A549 (cell line): ENCODE measurements at regions not wholly inside any gene's neighbourhood (a gene's known extent, or its start where the extent isn't known, plus 50 kb on each side); places are given as distances from the start of the nearest gene placed in this dataset.

Source experiments
- ATAC-seq, 2 experiments: fragments of 200-7000 bp in 1 of 2; fragments of >200 bp in 1 of 2; cut with Nextera tagmentation in 1 of 2; cut with Tn5 transposase in 1 of 2; 3 replicates each; pipeline versions ENCODE4 v1.8.0 to v1.9.1; 2018 to 2020; ENCODE audit warnings: mild to moderate bottlenecking in 1 of 2, moderate library complexity in 1 of 2
- CTCF ChIA-PET: fragments of 300-600 bp; sonication (Branson Sonifier 250); formaldehyde crosslinking; extraction: SDS; loops from one replicate; lab custom pipeline; 2021; ENCODE audit warnings: antibody characterized with exemption, inconsistent platforms; lab: Yijun Ruan, JAX
- POLR2A ChIA-PET: fragments of 350-600 bp; formaldehyde crosslinking; extraction: SDS; loops from one replicate; lab custom pipeline; 2021; ENCODE audit warnings: antibody characterized with exemption, inconsistent platforms; lab: Yijun Ruan, JAX
- DNase-seq, 2 experiments: peaks; one replicate each; pipeline versions ENCODE4 v3.0.0 to v3.0.0-alpha.2; 2011 to 2016; ENCODE audit warnings: low read depth in 1 of 2, low spot score in 1 of 2
- FAIRE-seq: peaks from 2 replicates; lab custom pipeline; 2011; peaks lifted over from hg19 to GRCh38; lab: Jason Lieb, UNC
- H3K27ac ChIP-seq, 2 experiments: fragments of >200 bp; sonication (Bioruptor Twin); formaldehyde crosslinking; 3 replicates each; pipeline ENCODE4 v1.5.1; 2016 to 2017
- H3K4me1 ChIP-seq: fragments of >200 bp; sonication (Bioruptor Twin); formaldehyde crosslinking; 3 replicates; pipeline ENCODE4 v1.6.1; 2016
- H3K4me2 ChIP-seq: fragments of >200 bp; sonication (Bioruptor Twin); formaldehyde crosslinking; 3 replicates; pipeline ENCODE4 v1.6.1; 2016
- H3K4me3 ChIP-seq: fragments of >200 bp; sonication (Bioruptor Twin); formaldehyde crosslinking; 3 replicates; pipeline ENCODE4 v1.5.1; 2016
- H3K9me3 ChIP-seq: fragments of >200 bp; sonication (Bioruptor Twin); formaldehyde crosslinking; 3 replicates; pipeline ENCODE4 v1.6.1; 2016
- CEBPB ChIP-seq, 2 experiments: fragments of >200 bp in 1 of 2; sonication (Bioruptor Twin) in 1 of 2; formaldehyde crosslinking in 1 of 2; IDR thresholded peaks; 2 replicates each; pipeline ENCODE4 v1.6.1; 2012 to 2016
- ESRRA ChIP-seq: fragments of 150-350 bp; IDR thresholded peaks from 2 replicates; pipeline ENCODE4 v1.6.1; 2014; ENCODE audit warnings: mild to moderate bottlenecking, low read length, borderline replicate concordance
- GATA3 ChIP-seq: IDR thresholded peaks from 2 replicates; pipeline ENCODE4 v1.6.1; 2012; ENCODE audit warnings: borderline replicate concordance
- HEYL ChIP-seq: fragments of 250-450 bp; sonication (Bioruptor Pico); IDR thresholded peaks from 2 replicates; pipeline ENCODE4 v1.8.0; 2021; ENCODE audit warnings: mild to moderate bottlenecking, moderate library complexity
- HMGXB4 ChIP-seq: fragments of 250-450 bp; sonication (Bioruptor Pico); IDR thresholded peaks from 2 replicates; pipeline ENCODE4 v1.5.0; 2021; ENCODE audit warnings: mild to moderate bottlenecking, moderate library complexity, borderline replicate concordance
- HOXA7 ChIP-seq: fragments of 250-450 bp; sonication (Bioruptor Pico); IDR thresholded peaks from 2 replicates; pipeline ENCODE4 v1.5.0; 2020; ENCODE audit warnings: mild to moderate bottlenecking, moderate library complexity
- HOXB13 ChIP-seq: fragments of 250-450 bp; sonication (Bioruptor Pico); IDR thresholded peaks from 2 replicates; pipeline ENCODE4 v1.5.0; 2020; ENCODE audit warnings: low read depth, mild to moderate bottlenecking, moderate library complexity
- HOXB5 ChIP-seq: fragments of 250-450 bp; sonication (Bioruptor Pico); IDR thresholded peaks from 2 replicates; pipeline ENCODE4 v1.5.0; 2020; ENCODE audit warnings: mild to moderate bottlenecking, moderate library complexity
- JUN ChIP-seq, 2 experiments: fragments of >200 bp; sonication (Bioruptor Twin); formaldehyde crosslinking; IDR thresholded peaks; 2 replicates in 1 of 2; 3 replicates in 1 of 2; pipeline ENCODE4 v1.6.1; 2016 to 2017
- JUNB ChIP-seq: fragments of >200 bp; sonication (Bioruptor Twin); formaldehyde crosslinking; IDR thresholded peaks from 2 replicates; pipeline ENCODE4 v1.6.1; 2016
- KDM1A ChIP-seq: fragments of 200-600 bp; sonication (generic); IDR thresholded peaks from 2 replicates; pipeline ENCODE4 v1.6.1; 2016; ENCODE audit warnings: low read depth, mild to moderate bottlenecking
- KDM5A ChIP-seq: fragments of 200-600 bp; sonication (generic); IDR thresholded peaks from 2 replicates; pipeline ENCODE4 v1.6.1; 2016; ENCODE audit warnings: antibody characterized with exemption, mild to moderate bottlenecking
- MAFK ChIP-seq: fragments of 450-650 bp; IDR thresholded peaks from 2 replicates; pipeline ENCODE4 v1.6.1; 2014; ENCODE audit not compliant: partially characterized antibody
- MAZ ChIP-seq: fragments of 150-350 bp; IDR thresholded peaks from 2 replicates; pipeline ENCODE4 v1.6.1; 2014; ENCODE audit warnings: antibody characterized with exemption, low read depth, low read length, borderline replicate concordance
- NFE2L2 ChIP-seq: fragments of 150-350 bp; conservative IDR thresholded peaks from 2 replicates; pipeline ENCODE4 v1.6.1; 2014; ENCODE audit warnings: low read length
- NR3C1 ChIP-seq: fragments of >200 bp; sonication (Bioruptor Twin); formaldehyde crosslinking; IDR thresholded peaks from 3 replicates; pipeline ENCODE4 v1.6.1; 2017
- POLR2A ChIP-seq: IDR thresholded peaks from 2 replicates; pipeline ENCODE4 v1.6.1; 2012; ENCODE audit warnings: mild to moderate bottlenecking, low read length
- RAD21 ChIP-seq, 2 experiments: fragments of >200 bp in 1 of 2; sonication (Bioruptor Twin) in 1 of 2; formaldehyde crosslinking in 1 of 2; IDR thresholded peaks in 1 of 2; conservative IDR thresholded peaks in 1 of 2; 2 replicates in 1 of 2; 3 replicates in 1 of 2; pipeline ENCODE4 v1.6.1; 2012 to 2018; ENCODE audit warnings: inconsistent platforms in 1 of 2
- RCOR1 ChIP-seq: fragments of 150-350 bp; IDR thresholded peaks from 2 replicates; pipeline ENCODE4 v1.6.1; 2014; ENCODE audit warnings: antibody characterized with exemption, low read length, low read depth
- ZC3H11A ChIP-seq: fragments of 450-650 bp; IDR thresholded peaks from 2 replicates; pipeline ENCODE4 v1.6.1; 2014; ENCODE audit warnings: antibody characterized with exemption, mild to moderate bottlenecking
- ZNF302 ChIP-seq: fragments of 250-450 bp; sonication (Bioruptor Pico); IDR thresholded peaks from 2 replicates; pipeline ENCODE4 v1.9.0; 2021; ENCODE audit warnings: inconsistent platforms, mild to moderate bottlenecking, moderate library complexity
- WGBS: methylation state at CpG from one replicate; pipeline ENCODE4 v1.1.6; 2017; ENCODE audit errors: missing lambda C conversion rate; 5-methylcytosine and 5-hydroxymethylcytosine counted together
- TF ChIP-seq, protein P1 (sequence below): fragments of 450-650 bp; IDR thresholded peaks from 2 replicates; pipeline ENCODE4 v1.6.1; 2014; ENCODE audit warnings: antibody characterized with exemption
- TF ChIP-seq, protein P2 (sequence below): fragments of 250-450 bp; sonication (Bioruptor Pico); IDR thresholded peaks from 2 replicates; pipeline ENCODE4 v1.5.0; 2020; ENCODE audit warnings: low read depth, mild to moderate bottlenecking, moderate library complexity
- TF ChIP-seq, protein P3 (sequence below): IDR thresholded peaks from 2 replicates; pipeline ENCODE4 v1.6.1; 2012; ENCODE audit warnings: low read depth, borderline replicate concordance

GRCh38 chr12:20274008-20274407, 94.3 kb upstream of the PDE3A start:
- ChIA-PET CTCF (interaction anchor here (0.8 kb wide), 1 partner anchor 10 kb away, joined by 3 read pairs; no protein-coding TSS in a partner anchor), POLR2A (no interaction called here)
- DNase-seq: no peak
- Histone ChIP-seq H3K4me1 (peaks cover 20% of the 10 kb centered on the region), H3K4me2 (no peak overlapping the region), H3K9me3 (no peaks in the 10 kb centered on the region), H3K27ac (peak overlapping the region in 1 of 2 experiments; percentile 6; a peak in 1 of 6 replicates)
- 91% methylated on average over 3 of the region's 3 CpGs for WGBS
- no peak for FAIRE-seq
- no peak for ATAC-seq
- TF ChIP-seq HOXB5 (CRISPR knock-in tag) (no peak), HEYL (CRISPR knock-in tag) (no peak), HOXB13 (no peak), NFE2L2 (no peak)
- TF ChIP-seq, protein P1, sequence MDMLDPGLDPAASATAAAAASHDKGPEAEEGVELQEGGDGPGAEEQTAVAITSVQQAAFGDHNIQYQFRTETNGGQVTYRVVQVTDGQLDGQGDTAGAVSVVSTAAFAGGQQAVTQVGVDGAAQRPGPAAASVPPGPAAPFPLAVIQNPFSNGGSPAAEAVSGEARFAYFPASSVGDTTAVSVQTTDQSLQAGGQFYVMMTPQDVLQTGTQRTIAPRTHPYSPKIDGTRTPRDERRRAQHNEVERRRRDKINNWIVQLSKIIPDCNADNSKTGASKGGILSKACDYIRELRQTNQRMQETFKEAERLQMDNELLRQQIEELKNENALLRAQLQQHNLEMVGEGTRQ: no peak
- TF ChIP-seq, all 56 proteins: peak for 0
- H3K4me3 ChIP-seq: no peak overlapping the region

DNA sequence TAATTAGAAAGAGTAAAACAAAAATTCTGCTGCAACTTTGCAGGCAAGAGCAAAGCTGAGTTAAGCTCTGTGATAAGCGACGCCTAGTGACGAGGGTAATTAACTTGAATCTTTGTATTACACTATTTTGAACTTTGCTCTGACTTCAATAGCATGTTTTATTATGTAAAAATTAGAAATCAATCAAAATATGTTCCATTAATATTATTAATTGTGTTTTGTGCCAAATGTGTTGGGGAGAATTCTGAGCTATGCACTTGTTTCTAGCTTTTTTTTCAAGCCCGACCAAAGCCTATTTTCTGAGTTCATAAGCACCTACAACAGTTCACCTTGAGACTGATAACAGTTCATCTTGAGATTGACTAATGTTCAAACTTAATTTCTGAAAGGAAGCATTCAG, 90.1 kb upstream of the PDE3A start:
- CTCF ChIA-PET: no interaction called here
- DNase-seq (no peak), ATAC-seq (no peak), FAIRE-seq (no peak)
- no peak overlapping the region for H3K4me2 ChIP-seq
- POLR2A ChIA-PET: no interaction called here
- H3K4me1 ChIP-seq: peaks cover 13% of the 10 kb centered on the region
- 94% methylated on average over 4 of the region's 4 CpGs for WGBS
- H3K4me3 ChIP-seq: no peak overlapping the region
- no peak overlapping the region for H3K27ac ChIP-seq
- TF ChIP-seq POLR2A (no peak), RAD21 (conservative IDR thresholded peaks at IDR 0.05 in 1 of 2, IDR thresholded peaks at IDR 0.05 in 1 of 2) (no peak), KDM1A (no peak), RCOR1 (no peak)
- no peaks in the 10 kb centered on the region for H3K9me3 ChIP-seq

- peaks cover 6% of the 10 kb centered on the region for H3K4me1 ChIP-seq
- ChIA-PET CTCF (no interaction called here), POLR2A (no interaction called here)
- no peaks in the 10 kb centered on the region for H3K9me3 ChIP-seq
- ATAC-seq (no peak), DNase-seq (no peak), FAIRE-seq (no peak)
- H3K27ac ChIP-seq: no peak overlapping the region
- 84% methylated on average over 3 of the region's 3 CpGs for WGBS
- H3K4me2 ChIP-seq: no peak overlapping the region
- TF ChIP-seq, protein P2, sequence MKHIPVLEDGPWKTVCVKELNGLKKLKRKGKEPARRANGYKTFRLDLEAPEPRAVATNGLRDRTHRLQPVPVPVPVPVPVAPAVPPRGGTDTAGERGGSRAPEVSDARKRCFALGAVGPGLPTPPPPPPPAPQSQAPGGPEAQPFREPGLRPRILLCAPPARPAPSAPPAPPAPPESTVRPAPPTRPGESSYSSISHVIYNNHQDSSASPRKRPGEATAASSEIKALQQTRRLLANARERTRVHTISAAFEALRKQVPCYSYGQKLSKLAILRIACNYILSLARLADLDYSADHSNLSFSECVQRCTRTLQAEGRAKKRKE: no peak
- TF ChIP-seq MAFK (no peak), CEBPB (IDR thresholded peaks at IDR 0.05) (peak in 1 of 2 experiments; percentile 25; a peak in 1 of 4 replicates), JUN (IDR thresholded peaks at IDR 0.05) (no peak)
- H3K4me3 ChIP-seq: no peak overlapping the region
Observed at GRCh38 chr12:20280515-20280914, 87.8 kb upstream of the PDE3A start.

DNA sequence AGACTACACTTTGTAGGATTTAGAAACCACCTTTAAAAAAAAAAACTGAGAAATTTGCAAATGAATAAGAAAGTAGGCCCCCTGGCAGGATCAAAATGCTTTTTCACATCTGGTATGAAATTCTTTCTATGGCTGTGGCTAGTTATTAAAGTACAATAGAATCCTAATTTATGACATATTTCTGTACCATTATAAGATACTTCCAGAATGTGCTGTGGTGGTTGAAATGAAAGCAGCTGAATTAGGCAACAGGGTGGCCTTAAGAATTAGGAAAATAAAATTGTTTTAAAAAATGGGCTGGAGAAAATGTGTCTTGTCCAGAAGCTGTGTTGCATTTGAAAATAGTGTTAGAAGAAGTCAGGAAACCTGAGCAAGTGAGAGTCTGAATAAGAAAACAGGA, 85.9 kb upstream of the PDE3A start:
- Histone ChIP-seq H3K27ac (no peak overlapping the region), H3K4me1 (no peaks in the 10 kb centered on the region), H3K4me2 (no peak overlapping the region), H3K4me3 (no peak overlapping the region), H3K9me3 (0 out of 3 replicates have a peak, but pooled peaks cover 2% of the 10 kb centered on the region)
- ChIA-PET POLR2A (no interaction called here), CTCF (no interaction called here)
- TF ChIP-seq ESRRA (no peak), HMGXB4 (CRISPR knock-in tag) (no peak), JUNB (no peak), ZC3H11A (no peak), GATA3 (no peak), HOXA7 (CRISPR knock-in tag) (no peak), MAZ (no peak), NR3C1 (no peak), ZNF302 (CRISPR knock-in tag) (no peak), KDM5A (no peak)
- TF ChIP-seq, protein P3, sequence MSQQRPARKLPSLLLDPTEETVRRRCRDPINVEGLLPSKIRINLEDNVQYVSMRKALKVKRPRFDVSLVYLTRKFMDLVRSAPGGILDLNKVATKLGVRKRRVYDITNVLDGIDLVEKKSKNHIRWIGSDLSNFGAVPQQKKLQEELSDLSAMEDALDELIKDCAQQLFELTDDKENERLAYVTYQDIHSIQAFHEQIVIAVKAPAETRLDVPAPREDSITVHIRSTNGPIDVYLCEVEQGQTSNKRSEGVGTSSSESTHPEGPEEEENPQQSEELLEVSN: no peak
- no peak for DNase-seq
- no peak for FAIRE-seq
- ATAC-seq: no peak
